ENCODE measurements at regions not wholly inside any gene's neighbourhood (a gene's known extent, or its start where the extent isn't known, plus 50 kb on each side); places are given as distances from the start of the nearest gene placed in this dataset.
A peak's percentile ranks its signal among the peaks of the same experiment; 100 is the strongest.

GRCh38 chr2:173753441-173753840 lies 211.7 kb downstream of the SP3 start:
- no TSS peak for BruUV-seq (replicated peaks)
- no peak overlapping the region for H3K4me3 ChIP-seq (replicated peaks in 1 of 3; ENCODE audit: insufficient read depth in 1 of 3, low read depth in 2 of 3, low read length in 3 of 3)
- no peak overlapping the region for H3K27ac ChIP-seq (ENCODE audit: extremely low read length, insufficient read depth, low read length)
- ChIA-PET POLR2A (no interaction called here), CTCF (ENCODE audit: low intra/inter-chr PET ratio, low total read pairs) (no interaction called here)
- WGBS (ENCODE audit: low lambda C conversion rate) = 46% methylated on average over 5 of the region's 5 CpGs
- H3K4me2 ChIP-seq (ENCODE audit: low read depth, low read length) = no peak overlapping the region
- no peaks in the 10 kb centered on the region for H3K9me3 ChIP-seq (ENCODE audit: low read length)
- H3K36me3 ChIP-seq (replicated peaks in 1 of 2; ENCODE audit: control insufficient read depth in 1 of 2, insufficient read depth in 2 of 2, low read length in 2 of 2) = no peaks in the 10 kb centered on the region
- intact Hi-C loops (cut with micrococcal nuclease; ENCODE audit: unreplicated experiment) (no loop called here), in situ Hi-C loops (cut with HindIII; ENCODE audit: extremely low pct_ligation_motif_present, low pct_unique_long_range_greater_than_20kb) (no loop called here)
- H3K27me3 ChIP-seq (ENCODE audit: control insufficient read depth in 1 of 2, insufficient read depth in 2 of 2, low read length in 2 of 2) = peaks cover 0 to 16% of the 10 kb centered on the region in 2 experiments; a peak in 2 of 5 replicates
- no peak overlapping the region for H3K9ac ChIP-seq (ENCODE audit: insufficient read depth, low read depth, low read length)
- FAIRE-seq (no peak), ATAC-seq (no peak), DNase-seq (ENCODE audit: low spot score) (no peak)
- H4K20me1 ChIP-seq (ENCODE audit: insufficient read depth, low read length) = no peaks in the 10 kb centered on the region
- TF ChIP-seq ZSCAN29 (CRISPR knock-in tag; conservative IDR thresholded peaks at IDR 0.05) (no peak), NFE2L2 (IDR thresholded peaks at IDR 0.05; ENCODE audit: low read length) (0 out of 2 replicates have a peak, but pooled peaks have one; percentile 24)
- H3K79me2 ChIP-seq (ENCODE audit: insufficient read depth, low read length) = no peaks in the 10 kb centered on the region
- H2AFZ ChIP-seq (ENCODE audit: low read length) = no peak overlapping the region
- H3K4me1 ChIP-seq (ENCODE audit: insufficient read depth, low read length) = peaks cover 8% of the 10 kb centered on the region; the same call in 1 of the 2 replicates

GRCh38 chr2:173754165-173754564 lies 211.0 kb downstream of the SP3 start:
- no peaks in the 10 kb centered on the region for H3K79me2 ChIP-seq (ENCODE audit: insufficient read depth, low read length)
- no peak overlapping the region for H3K4me2 ChIP-seq (ENCODE audit: low read depth, low read length)
- TF ChIP-seq FOXK2 (IDR thresholded peaks at IDR 0.05) = no peak
- no peak for TF ChIP-seq CREM (IDR thresholded peaks at IDR 0.05)
- TF ChIP-seq CREM (CRISPR knock-in tag; IDR thresholded peaks at IDR 0.05) = no peak
- TF ChIP-seq RFX3 (CRISPR knock-in tag; IDR thresholded peaks at IDR 0.05) = no peak
- TF ChIP-seq ZNF652 (CRISPR knock-in tag; IDR thresholded peaks at IDR 0.05; ENCODE audit: borderline replicate concordance, low read depth) = no peak
- no peak for TF ChIP-seq ZNF569 (CRISPR knock-in tag; IDR thresholded peaks at IDR 0.05; ENCODE audit: borderline replicate concordance)
- TF ChIP-seq ZNF33B (CRISPR knock-in tag; IDR thresholded peaks at IDR 0.05) = no peak
- no peak for TF ChIP-seq ZBTB42 (CRISPR knock-in tag; IDR thresholded peaks at IDR 0.05)
- TF ChIP-seq GABPA (IDR thresholded peaks at IDR 0.05; ENCODE audit: low read depth, low read length) = no peak
- no peak for TF ChIP-seq GABPA (CRISPR knock-in tag; IDR thresholded peaks at IDR 0.05; ENCODE audit: low read depth)
- no peak for TF ChIP-seq CSRNP2 (CRISPR knock-in tag; conservative IDR thresholded peaks at IDR 0.05; ENCODE audit: low read depth)
- no peak for TF ChIP-seq JUN (CRISPR knock-in tag; IDR thresholded peaks at IDR 0.05)
- no peak for TF ChIP-seq ZNF260 (CRISPR knock-in tag; IDR thresholded peaks at IDR 0.05; ENCODE audit: borderline replicate concordance, low read depth)
- intact Hi-C loops (cut with micrococcal nuclease; ENCODE audit: unreplicated experiment) (no loop called here), in situ Hi-C loops (cut with HindIII; ENCODE audit: extremely low pct_ligation_motif_present, low pct_unique_long_range_greater_than_20kb) (no loop called here)
- WGBS (ENCODE audit: low lambda C conversion rate) = 9% methylated on average over 4 of the region's 4 CpGs
- FAIRE-seq (no peak), ATAC-seq (no peak), DNase-seq (ENCODE audit: low spot score) (no peak)
- CTCF ChIA-PET (ENCODE audit: low intra/inter-chr PET ratio, low total read pairs) = no interaction called here
- H3K4me1 ChIP-seq (ENCODE audit: insufficient read depth, low read length) = peaks cover 8% of the 10 kb centered on the region; the same call in 1 of the 2 replicates
- H3K36me3 ChIP-seq (replicated peaks in 1 of 2; ENCODE audit: control insufficient read depth in 1 of 2, insufficient read depth in 2 of 2, low read length in 2 of 2) = no peaks in the 10 kb centered on the region
- no TSS peak for BruUV-seq (replicated peaks)
- H3K4me3 ChIP-seq (replicated peaks in 1 of 3; ENCODE audit: insufficient read depth in 1 of 3, low read depth in 2 of 3, low read length in 3 of 3) = no peak overlapping the region
- H3K27ac ChIP-seq (ENCODE audit: extremely low read length, insufficient read depth, low read length) = no peak overlapping the region
- H4K20me1 ChIP-seq (ENCODE audit: insufficient read depth, low read length) = no peaks in the 10 kb centered on the region
- POLR2A ChIA-PET = no interaction called here
- H2AFZ ChIP-seq (ENCODE audit: low read length) = no peak overlapping the region
- H3K27me3 ChIP-seq (ENCODE audit: control insufficient read depth in 1 of 2, insufficient read depth in 2 of 2, low read length in 2 of 2) = peaks cover 0 to 17% of the 10 kb centered on the region in 2 experiments; a peak in 2 of 5 replicates
- H3K9me3 ChIP-seq (ENCODE audit: low read length) = no peaks in the 10 kb centered on the region
- no peak overlapping the region for H3K9ac ChIP-seq (ENCODE audit: insufficient read depth, low read depth, low read length)

Measured in HepG2 (cell line).